WERI-Rb-1 (cell line): ENCODE measurements at regions not wholly inside any gene's neighbourhood (a gene's known extent, or its start where the extent isn't known, plus 50 kb on each side); places are given as distances from the start of the nearest gene placed in this dataset.

ENCODE experiments used
- DNase-seq: peaks from one replicate; pipeline ENCODE4 v3.0.0-alpha.2; 2020
- H3K27ac ChIP-seq: fragments of 250-450 bp; sonication (Bioruptor Pico); 2 replicates; pipeline ENCODE4 v1.5.1; 2020; ENCODE audit warnings: mild to moderate bottlenecking, moderate library complexity
- H3K27me3 ChIP-seq: fragments of 250-450 bp; sonication (Bioruptor Pico); 2 replicates; pipeline ENCODE4 v1.5.1; 2021; ENCODE audit warnings: mild to moderate bottlenecking, low read depth, moderate library complexity; ENCODE audit not compliant: insufficient read depth, severe bottlenecking
- H3K36me3 ChIP-seq: fragments of 250-450 bp; sonication (Bioruptor Pico); 2 replicates; pipeline ENCODE4 v1.5.1; 2020; ENCODE audit warnings: mild to moderate bottlenecking, moderate library complexity
- H3K4me3 ChIP-seq: 2 replicates; pipeline ENCODE4 v1.5.1; 2011; ENCODE audit warnings: low read depth, mild to moderate bottlenecking, control low read depth, low read length
- H3K9me3 ChIP-seq: fragments of 250-450 bp; sonication (Bioruptor Pico); 2 replicates; pipeline ENCODE4 v1.5.1; 2021; ENCODE audit warnings: mild to moderate bottlenecking, moderate library complexity; ENCODE audit not compliant: severe bottlenecking
- CTCF ChIP-seq: IDR thresholded peaks from 2 replicates; pipeline ENCODE4 v1.5.1; 2011; ENCODE audit warnings: low read depth, mild to moderate bottlenecking, control low read depth, inconsistent platforms, low read length

- Histone ChIP-seq H3K36me3 (no peaks in the 10 kb centered on the region), H3K9me3 (no peaks in the 10 kb centered on the region), H3K27me3 (no peaks in the 10 kb centered on the region), H3K27ac (no peak overlapping the region), H3K4me3 (no peak overlapping the region)
- TF ChIP-seq CTCF = no peak
- DNase-seq = no peak
Observed at GRCh38 chr16:8026450-8026849, 563.9 kb downstream of the TMEM114 start.

DNA sequence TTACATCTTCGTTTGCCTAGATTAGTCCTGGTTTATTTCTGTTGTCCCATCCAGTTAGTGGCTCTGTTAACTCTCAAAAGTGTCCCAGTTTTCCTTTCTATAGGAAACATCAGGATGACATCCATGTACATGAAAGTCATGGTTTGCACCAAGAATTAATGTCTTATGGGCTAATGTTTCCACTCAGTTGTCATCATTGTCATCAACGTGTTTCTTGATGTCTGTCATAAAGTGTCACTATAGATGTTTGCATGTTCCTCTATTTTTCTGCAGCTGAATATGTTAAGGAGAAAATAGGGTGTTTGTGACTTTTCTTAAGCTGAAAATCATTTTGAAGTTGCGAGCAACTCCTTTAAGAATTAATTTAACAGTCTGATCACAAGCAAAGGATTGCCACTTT lies 567.0 kb downstream of the TMEM114 start:
- no peak overlapping the region for H3K27ac ChIP-seq
- H3K9me3 ChIP-seq = no peaks in the 10 kb centered on the region
- no peak overlapping the region for H3K4me3 ChIP-seq
- no peak for DNase-seq
- H3K27me3 ChIP-seq = no peaks in the 10 kb centered on the region
- no peak for TF ChIP-seq CTCF
- H3K36me3 ChIP-seq = no peaks in the 10 kb centered on the region

DNA sequence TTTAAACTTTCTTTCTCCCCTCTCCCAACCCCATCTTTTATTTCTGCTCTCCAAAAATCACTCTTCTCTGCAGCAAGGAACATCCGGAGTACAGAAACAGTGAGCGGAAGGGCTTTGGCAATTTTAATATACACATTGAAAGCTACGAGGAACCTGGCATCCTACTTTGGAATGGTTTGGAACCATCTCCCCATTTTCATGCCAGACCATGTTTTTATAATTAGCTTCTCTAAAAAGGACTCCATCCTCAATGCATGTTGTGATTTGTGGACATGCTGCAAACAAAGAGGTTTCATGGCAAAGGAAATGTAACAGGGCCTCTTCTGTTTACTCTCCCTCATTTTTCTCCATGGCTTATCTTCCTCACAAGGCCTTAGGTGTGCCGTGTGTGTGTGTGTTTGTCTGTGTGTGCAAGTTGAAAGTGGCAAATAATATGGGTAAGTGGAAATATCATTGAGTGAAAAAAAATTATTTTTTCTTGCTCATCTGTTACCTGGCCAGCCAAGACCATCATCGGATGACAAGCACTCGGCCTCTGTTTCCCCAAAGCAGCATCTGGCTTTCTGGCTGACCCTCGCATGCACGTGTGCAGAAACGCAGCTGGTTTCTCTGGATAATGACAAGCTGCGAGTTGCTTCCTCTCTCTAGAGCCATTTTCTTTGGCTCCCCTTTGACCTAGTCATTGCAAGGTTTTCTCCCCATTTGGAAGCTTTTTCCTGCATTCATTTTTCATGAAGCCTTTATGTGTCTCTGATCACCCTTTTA lies 585.0 kb downstream of the TMEM114 start:
- Histone ChIP-seq H3K27ac (no peak overlapping the region), H3K9me3 (no peaks in the 10 kb centered on the region), H3K36me3 (no peaks in the 10 kb centered on the region), H3K27me3 (no peaks in the 10 kb centered on the region), H3K4me3 (no peak overlapping the region)
- TF ChIP-seq CTCF = no peak
- no peak for DNase-seq

GRCh38 chr16:7998789-7999453 lies 591.4 kb downstream of the TMEM114 start:
- no peaks in the 10 kb centered on the region for H3K27me3 ChIP-seq
- no peaks in the 10 kb centered on the region for H3K36me3 ChIP-seq
- peak; percentile 40 for DNase-seq
- H3K9me3 ChIP-seq = no peaks in the 10 kb centered on the region
- H3K4me3 ChIP-seq = no peak overlapping the region
- H3K27ac ChIP-seq = no peak overlapping the region
- TF ChIP-seq CTCF = no peak

DNA sequence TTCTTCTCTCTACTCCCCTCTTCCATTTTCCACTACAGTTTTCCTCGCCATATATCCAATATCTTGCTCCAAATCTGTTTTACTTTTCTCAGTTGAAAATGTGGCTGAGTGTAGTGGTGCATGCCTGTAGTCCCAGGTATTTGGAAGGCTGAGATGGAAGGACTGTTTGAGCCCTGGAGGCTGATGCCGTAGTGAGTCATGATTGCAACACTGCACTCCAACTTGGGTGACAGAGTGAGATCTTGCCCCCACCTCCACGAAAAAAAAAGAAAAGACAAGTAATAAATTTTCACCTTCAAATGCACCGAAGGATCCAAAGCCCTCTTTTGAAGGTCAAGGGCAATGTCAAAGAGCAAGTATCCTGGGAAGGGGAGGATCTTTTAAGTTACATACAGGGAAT lies 592.3 kb downstream of the TMEM114 start:
- no peak for DNase-seq
- Histone ChIP-seq H3K9me3 (no peaks in the 10 kb centered on the region), H3K36me3 (no peaks in the 10 kb centered on the region), H3K27me3 (no peaks in the 10 kb centered on the region), H3K27ac (no peak overlapping the region), H3K4me3 (no peak overlapping the region)
- no peak for TF ChIP-seq CTCF
